Fibroblast of skin of right biceps (primary cell): ENCODE measurements at regions not wholly inside any gene's neighbourhood (a gene's known extent, or its start where the extent isn't known, plus 50 kb on each side); places are given as distances from the start of the nearest gene placed in this dataset.

Source experiments
- DNase-seq: peaks from one replicate; pipeline ENCODE4 v3.0.0-alpha.2; 2013

GRCh38 chr2:40820319-40820718 lies 368.4 kb upstream of the SLC8A1 start:
- DNase-seq, result no peak

- DNase-seq, result no peak
These were observed 371.6 kb upstream of the SLC8A1 start for GRCh38 chr2:40823478-40823877.

DNA sequence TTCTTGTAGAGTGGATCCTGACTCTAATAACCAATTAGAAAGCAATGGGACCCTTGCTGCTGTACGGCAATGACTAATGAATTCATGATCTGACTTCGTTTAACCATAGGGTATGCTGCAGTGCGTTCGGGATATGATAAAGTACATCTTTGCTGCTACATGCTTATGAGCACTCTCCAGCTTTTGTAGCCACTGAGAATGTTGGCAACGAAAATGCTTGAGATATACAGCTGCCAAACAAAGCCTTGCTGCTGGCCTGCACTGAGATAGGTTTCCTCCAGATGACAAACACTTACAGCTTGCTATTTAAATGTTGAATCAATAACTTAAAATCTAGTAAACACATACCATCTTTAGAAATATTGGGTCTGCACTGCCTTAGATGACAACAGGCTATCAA lies 372.4 kb upstream of the SLC8A1 start:
- DNase-seq, result no peak

- no peak for DNase-seq
These were observed 375.5 kb upstream of the SLC8A1 start for GRCh38 chr2:40827392-40827791.

DNA sequence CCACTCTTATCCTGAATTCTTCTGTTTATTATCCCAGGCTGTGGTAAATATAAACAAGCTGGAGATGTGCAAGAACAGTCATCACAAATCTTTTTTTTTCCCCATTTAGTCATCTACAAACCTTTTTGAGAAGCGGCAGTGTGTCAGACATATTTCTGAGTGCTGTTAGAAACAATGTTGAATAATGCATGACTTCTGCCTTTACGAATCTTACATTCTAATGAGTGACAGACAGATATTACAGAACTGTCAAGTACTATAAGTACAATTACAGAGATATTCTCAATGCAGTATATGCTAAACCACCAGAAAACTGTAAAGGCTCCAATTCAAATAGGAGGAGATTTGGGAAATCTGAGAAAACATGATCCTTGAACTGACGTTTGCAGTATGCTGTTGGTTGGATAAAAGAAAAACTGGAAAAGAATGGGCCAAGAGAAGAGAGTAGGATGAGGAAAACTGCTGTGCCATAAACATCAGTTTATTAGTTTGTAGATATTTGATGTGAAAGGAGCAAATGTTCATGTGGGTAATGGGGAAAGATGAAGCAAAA lies 379.5 kb upstream of the SLC8A1 start:
- no peak for DNase-seq

GRCh38 chr2:40841856-40842255 lies 390.0 kb upstream of the SLC8A1 start:
- DNase-seq, result no peak

DNA sequence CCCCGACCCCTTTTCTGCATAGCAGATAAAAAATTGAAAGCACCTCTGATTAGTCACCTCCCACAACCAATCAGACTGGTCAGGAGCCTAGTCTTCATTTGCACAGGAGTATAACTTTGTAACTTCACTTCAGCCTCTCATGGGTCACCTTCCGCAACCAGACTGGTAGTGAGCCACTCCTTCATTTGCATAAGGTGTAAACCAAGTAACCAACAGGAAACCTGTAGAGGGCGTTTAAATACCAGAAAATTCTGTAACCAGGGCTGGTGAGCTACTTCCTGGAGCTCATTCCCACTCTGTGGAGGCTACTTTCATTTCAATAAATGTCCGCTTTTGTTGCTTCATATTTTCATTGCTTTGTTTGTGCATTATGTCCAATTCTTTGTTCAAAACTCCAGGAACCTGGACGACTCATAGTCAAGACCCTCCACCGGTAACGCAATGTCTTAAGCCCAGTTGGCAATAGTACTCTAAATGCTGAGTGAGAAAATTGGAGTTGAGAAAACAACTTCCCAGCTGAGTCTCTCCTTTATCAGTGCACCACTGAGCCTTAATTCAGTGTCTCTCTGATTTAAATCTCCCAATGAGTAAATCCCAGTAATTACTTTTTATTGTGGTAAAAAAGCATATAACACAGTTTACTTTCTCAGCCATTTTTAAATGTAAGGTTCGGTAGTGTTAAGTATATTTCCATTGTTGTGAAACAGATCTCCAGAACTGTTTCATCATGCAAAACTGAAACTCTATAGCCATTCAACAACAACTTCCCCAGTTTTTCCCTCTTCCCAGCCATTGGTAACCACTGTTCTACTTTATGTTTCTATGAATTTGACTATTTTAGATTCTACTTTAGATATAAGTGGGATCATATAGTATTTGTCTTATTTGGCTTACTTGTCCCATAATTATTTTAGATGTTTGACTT lies 392.7 kb upstream of the SLC8A1 start:
- DNase-seq, result no peak

- peak; percentile 1 for DNase-seq
These were observed 399.8 kb upstream of the SLC8A1 start for GRCh38 chr2:40851661-40852060.

GRCh38 chr2:40859617-40860016 lies 407.7 kb upstream of the SLC8A1 start:
- DNase-seq, result no peak

- no peak for DNase-seq
These were observed 415.9 kb upstream of the SLC8A1 start for GRCh38 chr2:40867829-40868228.

DNA sequence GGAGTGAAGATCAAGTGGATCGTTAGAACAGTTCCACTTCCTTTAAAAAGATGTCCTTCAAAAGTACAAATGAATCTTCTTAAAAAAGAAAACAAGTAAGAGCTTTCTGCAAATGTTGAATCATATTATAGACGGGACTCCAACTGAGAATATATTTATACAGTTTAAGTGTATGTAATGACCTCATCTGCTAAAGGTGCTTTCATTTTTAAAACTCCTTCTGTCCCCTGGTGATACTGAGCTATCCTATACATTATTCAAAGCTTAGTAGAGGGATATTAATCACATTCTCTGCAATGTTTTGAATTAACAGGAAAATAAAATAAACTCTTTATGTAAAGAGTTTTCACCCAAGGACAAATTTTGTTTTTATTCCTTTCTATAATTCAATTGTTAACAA lies 420.7 kb upstream of the SLC8A1 start:
- DNase-seq, result no peak

GRCh38 chr2:40874380-40874779 lies 422.5 kb upstream of the SLC8A1 start:
- no peak for DNase-seq

- peak; percentile 4 for DNase-seq
These were observed 425.9 kb upstream of the SLC8A1 start for GRCh38 chr2:40877734-40878288.

GRCh38 chr2:40879305-40879704 lies 427.4 kb upstream of the SLC8A1 start:
- no peak for DNase-seq

DNA sequence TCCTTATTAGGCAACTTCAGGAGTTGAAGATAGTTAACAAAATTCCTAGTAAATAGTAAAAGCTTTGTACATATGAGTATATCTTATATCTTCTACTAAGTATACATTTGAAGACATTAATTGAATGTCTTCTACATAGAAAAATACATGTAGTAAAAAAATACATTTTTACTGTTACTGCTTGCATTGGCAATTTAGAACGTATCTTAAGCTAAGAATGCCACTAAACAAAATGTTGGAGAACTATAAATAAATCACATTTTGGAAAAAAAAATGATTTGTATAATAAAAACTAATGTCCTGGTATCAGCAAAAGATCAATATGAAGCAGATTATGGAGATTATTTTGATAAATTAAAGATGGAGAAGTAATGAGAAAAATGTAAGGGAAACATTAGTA lies 434.2 kb upstream of the SLC8A1 start:
- DNase-seq, result no peak

GRCh38 chr2:40886655-40887054 lies 434.8 kb upstream of the SLC8A1 start:
- no peak for DNase-seq

GRCh38 chr2:40896358-40896757 lies 444.5 kb upstream of the SLC8A1 start:
- no peak for DNase-seq

DNA sequence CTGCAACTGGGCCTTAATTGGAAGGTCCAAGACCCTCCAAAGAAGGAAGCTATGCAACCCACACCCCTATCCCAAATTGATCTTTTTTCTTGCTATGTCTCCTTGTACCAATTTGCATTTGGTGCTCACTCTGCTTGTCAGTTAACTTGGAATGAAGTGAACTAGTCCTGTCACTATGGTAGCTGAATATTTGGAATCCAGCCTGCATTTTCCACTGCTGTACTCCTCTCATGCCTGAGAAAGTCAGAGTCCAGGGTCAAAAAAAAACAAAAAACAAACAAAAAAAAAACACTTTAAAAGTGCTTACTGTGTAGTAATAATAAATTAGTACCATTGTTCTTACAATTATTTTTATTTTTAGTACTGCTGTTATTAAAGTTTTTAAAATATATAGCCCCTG lies 462.8 kb upstream of the SLC8A1 start:
- no peak for DNase-seq

DNA sequence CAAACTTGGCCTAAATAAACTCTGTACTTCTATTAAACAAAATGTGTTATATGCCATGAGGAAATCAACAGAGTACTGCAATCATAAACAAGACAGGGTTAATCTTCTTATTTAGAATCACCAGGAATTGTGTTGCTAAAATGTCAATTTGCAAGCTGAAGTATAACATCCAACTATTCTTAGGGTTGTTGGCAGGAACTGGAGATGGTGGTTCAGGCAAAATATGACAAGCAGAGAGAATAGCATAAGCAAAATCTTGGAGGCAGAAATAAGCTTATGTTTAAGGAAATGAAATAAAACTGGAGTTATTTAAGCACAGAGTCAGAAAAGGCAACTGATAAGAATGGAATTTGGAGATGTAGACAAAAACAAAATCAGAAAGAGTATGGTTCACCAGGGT lies 463.8 kb upstream of the SLC8A1 start:
- no peak for DNase-seq

- DNase-seq, result no peak
These were observed 483.5 kb upstream of the SLC8A1 start for GRCh38 chr2:40935349-40935748.

DNA sequence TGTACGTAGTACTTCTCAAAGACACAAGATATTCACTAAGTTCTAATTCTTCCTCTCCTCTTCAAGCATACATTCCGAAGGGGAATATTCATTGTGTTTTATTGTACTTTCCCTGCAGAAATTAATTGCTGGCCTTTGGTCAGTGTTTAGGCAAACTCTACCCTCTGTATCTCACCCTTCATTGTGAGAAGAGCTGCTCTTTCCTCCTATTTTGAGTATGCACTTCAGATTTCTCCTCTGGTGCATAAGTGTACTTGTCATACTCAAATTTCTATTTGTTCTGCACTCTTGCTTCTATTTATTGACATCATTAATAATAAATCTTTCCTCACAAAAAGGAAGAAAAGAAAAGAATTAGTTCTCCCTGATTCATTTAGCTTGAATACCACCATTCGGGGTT lies 485.4 kb upstream of the SLC8A1 start:
- no peak for DNase-seq

GRCh38 chr2:40953341-40953740 lies 501.5 kb upstream of the SLC8A1 start:
- DNase-seq, result no peak

DNA sequence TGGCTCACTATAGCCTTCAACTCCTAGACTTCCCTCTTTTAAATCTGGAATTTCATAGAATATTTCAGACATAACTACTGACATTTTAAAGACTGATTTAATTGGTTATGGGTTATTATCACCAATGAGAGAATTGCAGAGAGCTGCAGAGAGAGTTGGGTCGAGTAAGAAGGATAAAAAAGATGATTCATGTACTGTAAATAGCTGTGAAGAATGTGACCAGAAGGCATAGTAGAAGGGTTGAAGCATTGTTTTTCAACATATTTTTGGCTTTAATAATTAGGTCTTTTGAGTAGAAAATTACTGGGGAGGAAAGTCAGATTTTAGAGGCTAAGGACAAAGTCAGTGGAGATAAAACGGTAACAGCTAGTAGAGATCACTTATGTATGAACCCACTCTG lies 503.2 kb upstream of the SLC8A1 start:
- peak; percentile 24 for DNase-seq

- no peak for DNase-seq
These were observed 503.7 kb upstream of the SLC8A1 start for GRCh38 chr2:40955635-40956034.
